ENCODE measurements at regions not wholly inside any gene's neighbourhood (a gene's known extent, or its start where the extent isn't known, plus 50 kb on each side); places are given as distances from the start of the nearest gene placed in this dataset.
"Not testable (repeated sequence)": the region's sequence is repeated elsewhere in the genome, so short reads cannot be mapped to it uniquely, and the experiment has no call there.

DNA sequence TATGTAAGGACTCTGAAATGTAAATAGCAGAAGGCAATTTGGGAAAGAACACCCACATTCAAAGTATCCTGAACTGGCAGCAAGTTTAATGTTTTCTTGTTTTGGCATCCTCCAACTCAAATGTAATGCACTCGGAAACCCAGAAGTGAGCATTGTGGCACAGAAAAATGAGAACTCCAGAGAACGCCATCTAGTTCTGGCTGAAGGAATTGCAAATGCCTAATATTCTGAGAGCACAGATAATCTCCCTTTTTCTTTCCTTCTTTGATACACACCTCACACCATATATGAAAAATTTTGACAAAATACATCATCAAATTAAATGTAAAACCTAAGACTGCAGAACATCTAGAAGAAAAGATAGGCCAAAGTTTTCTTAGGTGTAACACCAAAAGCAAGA is 52.1 kb downstream of the PWWP3B start:
- no peak for DNase-seq

DNA sequence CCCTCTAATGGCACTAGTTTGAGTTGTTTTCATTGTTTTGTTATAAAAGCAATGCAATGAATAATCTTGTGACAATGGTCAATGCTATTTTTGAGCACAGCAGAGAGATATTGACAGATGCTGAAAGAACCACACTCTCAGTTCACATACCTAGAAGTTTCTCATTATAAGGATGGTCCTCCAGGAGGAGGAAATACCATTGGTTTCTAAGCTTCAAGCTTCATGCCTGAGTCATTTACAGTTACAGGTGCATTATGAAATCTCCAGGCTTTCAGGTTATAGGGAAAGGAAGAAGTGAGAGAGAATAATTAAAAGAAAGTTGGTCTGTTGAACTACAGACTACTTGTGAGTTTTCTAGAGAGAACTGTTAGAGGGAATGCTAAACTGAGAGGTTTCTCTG is 75.3 kb downstream of the PWWP3B start:
- DNase-seq, result no peak

DNA sequence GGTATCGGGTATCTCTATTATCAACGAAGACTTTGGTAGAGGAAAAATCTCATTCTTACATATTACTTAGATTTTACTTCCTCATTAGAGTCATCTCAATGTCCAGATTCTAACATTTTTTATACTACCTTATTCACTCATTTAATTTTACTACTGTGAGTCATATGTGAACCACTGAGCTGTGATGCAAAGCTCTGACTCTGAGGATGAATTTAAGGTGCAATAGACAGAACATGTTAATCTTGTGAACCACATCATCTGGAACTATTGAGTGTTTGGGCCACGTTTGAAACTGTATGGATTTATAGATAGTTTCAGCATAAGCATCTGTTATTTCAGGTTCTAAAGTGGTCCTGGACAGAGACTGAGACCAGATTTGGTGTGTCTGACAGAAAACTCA is 78.4 kb downstream of the PWWP3B start:
- no peak for DNase-seq

DNA sequence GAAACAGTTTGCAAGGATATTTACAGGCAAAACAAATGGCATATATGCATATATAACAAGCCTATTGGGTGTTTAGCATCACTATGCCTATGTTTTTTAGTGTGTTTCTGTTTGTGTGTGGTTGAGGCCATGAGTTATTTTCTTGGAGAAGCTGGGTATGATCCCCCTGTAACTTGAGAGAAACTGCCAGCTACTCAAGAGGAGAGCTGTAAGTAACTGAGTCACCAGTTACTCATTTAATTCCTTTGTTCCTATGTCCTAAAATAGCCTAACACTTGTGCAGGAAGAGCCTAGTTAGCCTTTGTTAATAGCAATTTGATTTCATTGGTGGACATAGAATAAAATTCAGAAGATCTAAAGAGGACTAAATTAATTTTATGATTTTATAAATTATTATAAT is 79.1 kb downstream of the PWWP3B start:
- DNase-seq, result no peak

DNA sequence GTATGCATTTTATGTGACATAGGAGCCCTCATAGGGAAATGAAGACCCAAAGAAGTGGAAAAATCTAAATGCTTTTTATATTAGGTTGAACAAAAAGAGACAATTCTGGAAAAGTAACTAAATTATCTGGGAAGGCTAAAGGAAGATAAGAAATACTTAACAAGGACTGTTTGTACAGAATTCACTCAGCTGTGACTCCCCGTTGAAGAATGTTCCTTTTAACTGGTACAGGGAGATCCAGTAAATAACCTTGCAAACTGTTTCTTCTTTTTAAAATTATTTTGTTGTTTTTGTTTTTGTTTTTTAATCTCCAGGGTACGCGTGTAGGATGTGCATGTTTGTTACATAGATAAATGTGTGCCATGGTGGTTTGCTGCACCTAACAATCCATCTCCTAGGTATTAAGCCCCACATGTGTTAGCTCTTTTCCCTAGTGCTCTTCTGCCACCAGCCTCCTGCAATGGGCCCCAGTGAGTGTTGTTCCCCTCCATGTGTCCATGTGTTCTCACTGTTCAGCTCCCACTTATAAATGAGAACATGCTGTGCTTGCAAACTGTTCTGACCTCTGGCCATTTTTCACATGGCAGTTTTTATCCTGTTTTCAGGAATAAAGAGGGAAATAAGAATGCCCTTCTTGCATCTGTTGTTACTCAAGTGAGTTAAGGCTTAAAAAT is 81.7 kb downstream of the PWWP3B start:
- no peak for DNase-seq

DNA sequence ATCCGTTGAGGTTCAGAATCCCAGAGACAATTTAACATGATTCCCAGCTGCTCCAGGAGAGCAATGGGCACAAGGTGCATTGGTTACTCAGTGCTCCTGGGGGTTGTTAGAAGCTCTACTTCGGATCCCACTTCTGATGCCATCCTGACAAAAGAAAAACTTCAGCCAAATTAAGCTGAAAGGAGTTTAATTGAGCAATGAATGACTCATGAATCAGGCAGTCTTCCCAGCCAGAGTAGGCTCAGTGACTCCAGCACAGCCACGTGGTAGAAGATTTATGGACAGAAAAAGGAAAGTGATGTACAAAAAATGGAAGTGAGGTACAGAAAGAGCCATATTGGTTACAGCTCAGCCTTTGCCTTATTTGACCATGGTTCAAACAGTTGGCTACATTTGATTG is 95.7 kb downstream of the PWWP3B start:
- DNase-seq, result no peak

DNA sequence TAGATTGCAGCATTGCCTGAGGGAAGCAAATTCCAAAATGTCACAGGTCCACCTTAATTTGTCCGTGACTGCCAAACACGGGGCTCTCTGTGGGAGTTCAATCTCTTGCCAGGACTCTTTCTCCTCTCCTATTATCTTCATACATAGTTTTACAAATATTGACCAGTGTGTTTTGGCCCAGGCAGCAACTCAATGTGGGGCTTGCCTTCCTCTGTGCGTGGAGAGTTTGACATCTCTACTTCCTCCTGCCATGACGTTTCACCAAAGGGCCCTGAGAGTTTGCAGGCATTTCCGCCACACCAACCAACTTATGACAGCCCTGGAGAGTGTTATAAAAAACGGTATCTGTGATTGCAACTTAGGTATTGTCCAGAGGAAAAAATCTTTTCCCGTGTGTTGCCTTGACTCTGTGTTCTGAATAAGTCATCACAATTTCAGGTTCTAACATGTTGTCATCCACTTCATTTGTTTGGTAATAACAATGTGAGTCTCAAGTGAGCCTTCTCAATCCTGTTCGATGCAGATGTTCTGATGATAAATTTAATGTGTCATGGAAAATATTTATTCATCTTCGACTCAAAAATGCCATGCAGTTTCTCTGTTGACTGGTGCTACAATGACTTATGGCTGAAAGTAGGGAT is 106.0 kb downstream of the PWWP3B start:
- DNase-seq, result not testable (repeated sequence)

DNA sequence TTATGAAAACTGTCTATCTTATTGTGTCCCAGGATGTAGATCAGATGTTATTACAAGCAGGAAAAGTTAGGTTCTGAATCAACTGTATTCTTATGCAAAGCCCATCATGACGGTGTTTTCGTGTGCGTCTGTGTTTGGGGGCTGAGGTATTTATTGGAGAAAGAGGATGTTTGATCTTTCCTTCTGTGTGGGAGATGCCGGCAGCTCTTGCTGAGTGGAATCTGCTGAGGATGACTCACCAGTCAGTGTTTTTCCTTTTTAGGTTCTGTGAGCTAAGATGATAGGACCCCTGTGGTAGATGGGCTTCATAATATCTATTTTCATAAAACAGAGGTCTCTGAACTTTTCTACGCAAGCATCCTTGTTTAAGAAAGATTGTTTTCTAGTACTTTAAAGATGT is 107.1 kb downstream of the PWWP3B start:
- not testable (repeated sequence) for DNase-seq

DNA sequence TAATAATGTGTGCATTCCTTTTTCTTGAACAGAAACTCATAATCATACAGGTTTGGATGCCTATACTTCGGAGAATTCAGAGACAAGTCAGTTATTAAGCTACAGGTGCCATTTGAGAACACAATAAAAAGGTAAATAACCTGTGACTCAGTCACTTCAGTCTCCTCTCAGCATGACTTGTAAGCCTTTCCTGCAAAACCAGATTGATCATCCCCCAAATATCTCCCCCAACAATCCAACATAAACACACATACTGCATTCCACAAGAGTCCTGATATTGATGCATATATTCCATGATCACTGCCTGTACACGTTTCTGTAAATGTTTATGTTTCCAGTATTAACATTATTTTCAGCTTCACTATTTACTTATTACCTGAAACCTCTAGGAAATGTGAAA is 110.8 kb downstream of the PWWP3B start:
- DNase-seq, result no peak

DNA sequence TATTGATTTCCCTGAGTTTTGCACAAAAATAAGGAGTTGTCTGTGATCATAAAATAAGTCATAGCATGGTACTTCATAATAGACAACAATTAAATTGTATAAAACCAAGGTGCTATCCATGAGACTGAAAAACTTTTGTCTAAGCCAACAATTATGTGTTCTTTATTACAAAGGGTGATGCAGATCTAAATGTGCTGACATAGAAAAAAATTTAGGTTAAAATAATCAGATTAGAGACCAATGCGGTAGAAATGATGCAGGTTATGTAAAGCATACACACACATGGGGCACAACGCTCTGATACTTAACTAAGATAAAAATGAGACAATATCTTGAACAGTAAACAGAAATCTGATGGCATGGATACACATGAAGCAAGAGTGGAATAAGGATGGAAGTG is 113.3 kb downstream of the PWWP3B start:
- no peak for DNase-seq

DNA sequence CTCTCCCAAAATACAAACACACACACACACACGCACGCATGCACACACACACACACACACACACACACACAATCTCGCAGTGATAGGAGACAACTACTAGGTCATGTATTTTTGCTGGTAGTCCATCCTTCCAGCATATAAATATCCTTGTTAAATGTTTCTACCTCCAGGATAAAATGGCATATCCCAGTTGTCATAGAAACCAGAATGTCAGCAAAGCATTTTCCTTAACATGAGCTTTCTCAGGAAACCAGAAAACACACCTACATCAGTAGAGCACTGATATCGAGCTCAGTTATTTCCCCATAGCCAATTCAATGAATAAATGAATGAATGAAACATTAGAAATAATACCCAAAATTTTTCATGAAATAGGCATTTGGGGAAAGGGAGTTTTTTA is 115.7 kb downstream of the PWWP3B start:
- no peak for DNase-seq

DNA sequence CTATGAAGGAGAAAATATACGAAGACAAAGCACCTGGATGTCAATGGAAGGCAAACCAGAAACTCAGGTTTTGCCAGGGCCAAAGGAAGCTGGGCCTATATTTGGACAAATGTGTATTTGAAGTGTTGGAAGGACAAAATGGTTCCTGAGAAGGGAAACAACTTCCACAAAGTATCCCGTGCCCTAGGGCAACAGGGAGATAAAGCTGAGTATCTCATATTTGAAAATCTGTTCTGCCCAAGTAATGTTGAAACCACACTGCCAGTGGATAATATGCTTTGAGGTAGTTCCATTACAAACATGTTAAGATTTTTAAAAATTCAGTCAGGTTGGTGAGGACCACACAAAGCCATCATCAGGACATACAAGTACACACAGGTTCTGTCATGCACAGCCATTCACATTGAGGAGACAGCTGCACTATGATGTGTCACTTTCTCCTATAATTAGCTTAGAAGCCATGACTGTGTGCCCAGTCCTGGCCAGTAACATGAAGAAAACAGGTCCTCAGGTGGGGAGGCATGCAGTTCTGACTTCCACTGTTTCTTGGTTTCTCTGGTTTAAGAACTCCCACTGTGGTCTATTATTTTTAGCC is 116.4 kb downstream of the PWWP3B start:
- DNase-seq, result no peak

DNA sequence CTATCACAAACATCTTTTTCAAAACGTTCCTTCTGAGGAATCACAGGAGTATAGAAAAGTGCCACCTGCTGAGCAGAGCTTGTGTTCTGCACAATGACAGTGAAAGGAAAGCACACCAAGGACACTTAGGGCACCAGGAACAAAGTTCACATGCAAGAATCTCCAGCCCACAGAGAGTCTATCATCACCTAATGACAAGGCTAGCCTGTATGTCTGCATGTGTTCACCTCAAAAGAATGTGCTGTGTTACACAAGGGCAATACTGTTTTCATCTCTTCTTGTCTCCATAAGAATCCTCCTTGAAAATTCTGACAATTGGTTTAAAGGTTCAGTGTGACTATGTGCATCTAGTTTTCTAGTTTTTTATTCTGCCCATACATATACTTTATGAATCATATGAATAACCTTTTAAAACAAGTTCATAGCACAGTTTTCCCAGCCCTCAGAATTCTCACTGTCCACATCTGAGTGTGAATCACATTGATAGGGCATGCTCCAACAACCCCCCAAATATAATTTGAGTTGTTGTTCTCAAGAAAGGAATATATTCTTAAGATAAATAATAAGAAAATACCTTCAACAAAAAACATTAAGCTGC is 118.0 kb downstream of the PWWP3B start:
- DNase-seq, result no peak

DNA sequence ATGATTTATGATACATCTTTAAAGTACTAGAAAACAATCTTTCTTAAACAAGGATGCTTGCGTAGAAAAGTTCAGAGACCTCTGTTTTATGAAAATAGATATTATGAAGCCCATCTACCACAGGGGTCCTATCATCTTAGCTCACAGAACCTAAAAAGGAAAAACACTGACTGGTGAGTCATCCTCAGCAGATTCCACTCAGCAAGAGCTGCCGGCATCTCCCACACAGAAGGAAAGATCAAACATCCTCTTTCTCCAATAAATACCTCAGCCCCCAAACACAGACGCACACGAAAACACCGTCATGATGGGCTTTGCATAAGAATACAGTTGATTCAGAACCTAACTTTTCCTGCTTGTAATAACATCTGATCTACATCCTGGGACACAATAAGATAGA is 122.7 kb downstream of the PWWP3B start:
- DNase-seq, result not testable (repeated sequence)

DNA sequence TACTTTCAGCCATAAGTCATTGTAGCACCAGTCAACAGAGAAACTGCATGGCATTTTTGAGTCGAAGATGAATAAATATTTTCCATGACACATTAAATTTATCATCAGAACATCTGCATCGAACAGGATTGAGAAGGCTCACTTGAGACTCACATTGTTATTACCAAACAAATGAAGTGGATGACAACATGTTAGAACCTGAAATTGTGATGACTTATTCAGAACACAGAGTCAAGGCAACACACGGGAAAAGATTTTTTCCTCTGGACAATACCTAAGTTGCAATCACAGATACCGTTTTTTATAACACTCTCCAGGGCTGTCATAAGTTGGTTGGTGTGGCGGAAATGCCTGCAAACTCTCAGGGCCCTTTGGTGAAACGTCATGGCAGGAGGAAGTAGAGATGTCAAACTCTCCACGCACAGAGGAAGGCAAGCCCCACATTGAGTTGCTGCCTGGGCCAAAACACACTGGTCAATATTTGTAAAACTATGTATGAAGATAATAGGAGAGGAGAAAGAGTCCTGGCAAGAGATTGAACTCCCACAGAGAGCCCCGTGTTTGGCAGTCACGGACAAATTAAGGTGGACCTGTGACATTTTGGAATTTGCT is 123.8 kb downstream of the PWWP3B start:
- DNase-seq, result not testable (repeated sequence)

DNA sequence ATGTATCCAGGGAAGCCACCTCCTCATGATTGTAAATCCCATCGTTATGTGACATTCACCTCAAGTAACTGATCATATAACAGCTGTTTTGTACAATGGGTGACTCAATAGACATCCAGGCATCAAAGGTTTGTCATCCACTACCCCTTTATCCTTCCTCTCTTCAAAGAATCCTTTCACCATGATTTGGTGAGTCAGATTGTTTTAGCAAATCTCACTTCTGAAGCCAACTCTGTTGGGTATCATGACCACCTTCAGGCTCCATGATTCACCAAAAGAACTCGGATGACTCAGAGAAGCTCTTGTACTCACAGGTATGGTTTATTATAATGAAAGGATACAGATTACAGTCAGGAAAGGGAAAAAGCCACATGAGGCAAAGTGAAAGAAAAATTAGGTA is 132.1 kb downstream of the PWWP3B start:
- DNase-seq, result no peak

DNA sequence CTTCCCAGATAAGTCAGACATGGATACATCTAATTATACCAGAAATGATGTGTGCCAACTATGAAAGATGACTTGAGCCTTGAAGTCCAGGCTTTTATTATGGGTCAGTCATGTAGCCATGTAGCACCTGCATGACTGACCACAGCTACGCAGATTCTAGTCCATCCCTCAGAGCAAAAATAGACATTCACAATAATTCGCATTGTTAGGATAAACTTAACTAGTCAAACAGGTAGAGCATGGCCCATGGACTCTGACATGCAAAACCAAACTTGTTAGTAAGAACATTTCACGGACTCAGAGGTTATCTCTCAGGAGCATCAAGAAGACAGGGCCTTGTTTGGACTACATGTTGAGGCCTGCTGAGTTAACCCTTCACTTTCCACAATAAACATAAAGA is 132.6 kb downstream of the PWWP3B start:
- no peak for DNase-seq

DNA sequence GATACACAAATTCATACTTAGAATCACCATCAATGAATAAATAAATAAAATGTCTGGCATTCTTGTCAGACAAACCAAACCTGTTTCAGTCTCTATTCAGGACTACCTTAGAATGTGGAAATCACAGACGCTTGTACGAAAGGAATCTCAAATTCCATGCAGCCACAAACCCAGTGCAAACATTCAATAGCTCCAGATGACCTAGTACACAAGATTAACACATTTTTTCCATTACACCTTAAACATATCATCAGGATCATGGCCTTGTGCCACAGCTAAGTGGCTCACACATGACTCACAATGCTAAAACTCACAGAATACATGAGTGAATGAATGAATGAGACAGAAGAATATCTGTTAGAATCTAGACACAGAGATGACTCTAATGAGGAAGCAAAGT is 134.2 kb downstream of the PWWP3B start:
- no peak for DNase-seq

DNA sequence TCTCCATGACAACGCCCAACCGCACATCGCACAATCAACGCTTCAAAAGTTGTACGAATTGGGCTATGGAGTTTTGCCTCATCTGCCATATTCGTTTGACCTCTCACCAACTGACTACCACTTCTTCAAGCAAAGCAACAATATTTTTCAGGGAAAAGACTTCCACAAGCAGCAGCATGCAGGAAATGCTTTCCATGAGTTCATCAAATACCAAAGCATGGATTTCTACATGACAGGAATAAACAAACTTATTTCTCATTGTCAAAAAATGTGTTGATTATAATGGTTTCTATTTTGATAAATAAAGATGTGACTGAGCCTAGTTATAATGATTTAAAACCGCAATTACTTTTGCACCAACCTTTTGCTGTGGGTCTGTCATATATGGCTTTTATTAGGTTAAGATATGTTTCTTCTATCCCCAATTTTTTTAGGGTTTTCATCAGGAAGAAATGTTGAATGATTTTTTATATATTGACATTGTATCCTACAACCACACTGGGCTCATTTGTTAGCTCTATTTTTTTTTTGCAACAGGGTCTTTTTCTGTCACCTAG is 138.4 kb downstream of the PWWP3B start:
- no peak for DNase-seq

DNA sequence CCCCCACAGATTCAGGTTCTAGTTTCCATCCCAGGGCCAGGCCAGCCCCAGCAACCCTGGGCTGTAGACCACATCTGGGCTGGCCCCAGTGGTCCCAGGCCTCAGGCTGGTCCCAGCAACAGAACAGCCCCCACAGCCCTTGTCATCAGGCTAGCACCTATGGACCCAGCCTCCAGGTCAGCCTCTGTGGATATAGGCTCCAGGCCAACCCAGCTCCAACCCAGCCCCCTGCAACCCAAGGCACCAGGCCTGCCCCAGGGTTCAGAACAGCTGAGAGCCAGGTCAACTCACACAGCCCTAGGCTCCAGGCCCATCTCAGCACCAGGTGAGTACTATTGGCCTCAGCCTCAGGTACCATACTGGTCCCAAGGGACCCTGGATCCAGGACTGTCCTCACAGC is 155.3 kb downstream of the PWWP3B start:
- no peak for DNase-seq

DNA sequence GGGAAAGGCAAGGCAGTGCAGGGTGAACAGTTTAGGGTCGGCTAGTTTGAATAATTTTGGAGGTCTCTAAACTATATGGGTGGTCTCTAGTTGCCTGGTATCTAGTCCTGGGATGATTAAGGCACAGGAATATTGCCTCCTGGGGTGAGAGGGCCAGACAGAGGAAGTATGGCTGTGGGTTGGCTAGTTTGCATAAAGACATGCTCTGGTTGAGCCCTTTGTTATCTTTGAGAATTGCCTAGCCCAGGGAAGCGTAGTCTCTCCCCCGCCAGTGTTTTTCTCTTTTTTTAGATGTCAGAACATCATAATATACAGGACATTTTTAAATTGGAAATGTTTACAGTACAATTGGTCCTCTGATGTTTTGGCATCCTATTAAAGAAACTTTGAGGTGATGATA is 163.5 kb downstream of the PWWP3B start:
- DNase-seq, result no peak

DNA sequence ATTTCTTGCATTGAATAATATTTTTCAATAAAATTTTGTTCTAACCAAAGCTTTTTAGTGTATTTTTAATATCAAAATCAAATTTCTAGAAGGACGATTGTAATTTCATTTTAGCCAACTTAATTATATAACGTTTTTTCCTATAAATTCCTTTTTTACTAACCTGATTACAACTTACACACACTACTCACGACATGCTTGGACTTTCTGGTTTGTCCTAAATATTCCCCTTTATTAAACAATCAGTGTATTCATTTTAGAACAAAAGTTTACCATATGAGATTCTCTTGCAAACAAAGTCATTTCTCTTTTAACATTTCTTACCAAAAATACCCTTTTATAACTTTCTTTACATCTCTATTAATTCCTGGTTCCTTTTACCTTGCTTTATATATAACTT is 173.7 kb downstream of the PWWP3B start:
- no peak for DNase-seq

DNA sequence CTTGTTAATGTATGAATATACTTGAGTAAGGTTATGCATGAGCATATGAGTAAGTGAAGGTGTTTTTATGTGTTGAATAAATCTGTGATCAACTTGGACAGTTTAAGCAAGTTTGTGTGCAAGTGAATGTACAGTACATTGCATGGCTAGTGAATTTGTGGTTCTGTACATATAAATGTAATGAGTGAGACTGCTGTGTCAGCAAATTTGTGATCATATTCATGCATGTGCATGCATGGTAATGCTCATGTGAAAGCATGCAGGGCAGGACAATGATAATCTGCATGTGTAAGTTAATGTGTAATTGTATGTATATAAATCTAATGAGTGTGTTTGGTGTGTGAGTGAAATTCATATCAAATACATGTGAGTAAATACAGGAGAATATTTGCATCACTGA is 188.5 kb downstream of the PWWP3B start:
- DNase-seq, result no peak

DNA sequence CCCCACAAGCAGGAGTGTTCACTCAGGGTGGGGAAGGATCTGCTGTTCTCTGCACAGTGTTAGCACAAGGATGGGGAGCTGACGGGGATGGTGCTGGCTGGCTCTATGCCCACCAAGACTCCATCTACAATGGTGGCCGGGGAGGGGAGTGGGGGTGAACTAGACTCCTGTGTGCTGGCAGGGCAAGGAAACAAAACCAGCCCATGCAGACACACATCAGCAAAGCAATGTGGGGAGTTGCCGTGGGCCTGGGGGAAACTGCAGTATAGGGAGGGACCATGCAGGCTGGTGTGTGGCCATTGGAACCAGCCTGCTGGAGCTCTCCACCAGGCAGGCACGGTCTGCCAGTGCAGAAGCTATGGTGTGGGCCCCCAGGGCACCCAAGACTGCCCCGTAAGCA is 195.1 kb downstream of the PWWP3B start:
- no peak for DNase-seq

All from DMS 273 treated with DMSO at 0.1 percent for 48 hours (cell line).